HG02938 (cell line): ENCODE measurements at regions not wholly inside any gene's neighbourhood (a gene's known extent, or its start where the extent isn't known, plus 50 kb on each side); places are given as distances from the start of the nearest gene placed in this dataset.

ENCODE experiments used
- ATAC-seq: cut with Tn5 transposase; IDR thresholded peaks from one replicate; pipeline ENCODE4 v1.9.1; 2021; ENCODE audit warnings: mild to moderate bottlenecking, moderate library complexity; ENCODE audit not compliant: unreplicated experiment

GRCh38 chr12:45665941-45666340, 63.6 kb upstream of the ARID2 start:
- ATAC-seq = no peak

GRCh38 chr12:45666396-45666795, 63.1 kb upstream of the ARID2 start:
- no peak for ATAC-seq

GRCh38 chr12:45666816-45667215, 62.7 kb upstream of the ARID2 start:
- no peak for ATAC-seq

GRCh38 chr12:45667761-45668160, 61.7 kb upstream of the ARID2 start:
- ATAC-seq = no peak

GRCh38 chr12:45668641-45669040, 60.9 kb upstream of the ARID2 start:
- peak; percentile 15 for ATAC-seq

GRCh38 chr12:45669093-45669492, 60.4 kb upstream of the ARID2 start:
- ATAC-seq = peak; percentile 80

- ATAC-seq = no peak
These were observed 59.7 kb upstream of the ARID2 start for GRCh38 chr12:45669792-45670191.

- peak; percentile 56 for ATAC-seq
These were observed 59.0 kb upstream of the ARID2 start for GRCh38 chr12:45670346-45671065.

GRCh38 chr12:45671254-45671653, 58.3 kb upstream of the ARID2 start:
- no peak for ATAC-seq

GRCh38 chr12:45674181-45674977, 55.1 kb upstream of the ARID2 start:
- no peak for ATAC-seq

GRCh38 chr12:45675534-45675933, 54.0 kb upstream of the ARID2 start:
- ATAC-seq = no peak
